GM21447 (cell line): ENCODE measurements at regions not wholly inside any gene's neighbourhood (a gene's known extent, or its start where the extent isn't known, plus 50 kb on each side); places are given as distances from the start of the nearest gene placed in this dataset.

Experiments
- ATAC-seq: cut with Tn5 transposase; IDR thresholded peaks from one replicate; pipeline ENCODE4 v1.9.1; 2021; ENCODE audit not compliant: unreplicated experiment

DNA sequence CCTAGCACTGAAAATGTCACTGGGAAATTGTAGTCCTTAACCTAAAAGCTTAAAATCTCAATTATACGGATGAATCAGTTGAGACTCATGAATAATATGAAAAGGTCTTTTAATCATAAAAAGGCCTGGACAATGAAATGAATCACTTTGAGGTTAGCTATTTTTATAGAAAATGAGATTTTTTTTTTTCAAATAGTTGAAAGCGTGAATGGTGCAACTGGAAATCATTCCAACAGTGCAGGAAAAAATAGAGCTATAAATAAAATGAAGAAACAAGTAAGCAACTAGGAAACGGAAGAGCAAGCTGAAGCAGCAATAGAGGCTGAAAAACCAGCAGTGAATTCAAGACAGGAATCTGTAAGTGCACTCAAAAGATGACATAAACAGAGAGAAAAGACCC lies 142.9 kb downstream of the BACH1 start:
- no peak for ATAC-seq

DNA sequence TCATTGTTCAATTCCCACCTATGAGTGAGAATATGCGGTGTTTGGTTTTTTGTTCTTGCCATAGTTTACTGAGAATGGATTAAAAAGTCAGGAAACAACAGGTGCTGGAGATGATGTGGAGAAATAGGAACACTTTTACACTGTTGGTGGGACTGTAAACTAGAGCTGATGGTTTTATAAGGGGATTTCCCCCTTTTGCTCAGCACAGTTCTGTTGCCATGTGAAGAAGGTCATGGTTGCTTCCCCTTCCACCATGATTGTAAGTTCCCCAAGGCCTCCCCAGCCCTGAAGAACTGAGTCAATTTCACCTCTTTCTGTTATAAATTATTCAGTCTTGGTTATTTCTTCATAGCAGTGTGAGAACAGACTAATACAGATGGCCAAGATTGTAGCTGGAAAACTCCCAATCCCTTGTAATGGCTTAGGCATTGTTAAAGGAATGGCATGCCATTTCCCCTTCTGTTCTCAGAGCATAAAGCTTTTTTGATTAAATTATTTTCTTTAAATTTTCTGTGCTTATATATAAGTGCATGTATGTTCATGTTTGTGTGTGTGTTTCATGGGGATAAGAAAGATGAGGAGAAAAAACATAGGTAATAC lies 144.8 kb downstream of the BACH1 start:
- no peak for ATAC-seq

DNA sequence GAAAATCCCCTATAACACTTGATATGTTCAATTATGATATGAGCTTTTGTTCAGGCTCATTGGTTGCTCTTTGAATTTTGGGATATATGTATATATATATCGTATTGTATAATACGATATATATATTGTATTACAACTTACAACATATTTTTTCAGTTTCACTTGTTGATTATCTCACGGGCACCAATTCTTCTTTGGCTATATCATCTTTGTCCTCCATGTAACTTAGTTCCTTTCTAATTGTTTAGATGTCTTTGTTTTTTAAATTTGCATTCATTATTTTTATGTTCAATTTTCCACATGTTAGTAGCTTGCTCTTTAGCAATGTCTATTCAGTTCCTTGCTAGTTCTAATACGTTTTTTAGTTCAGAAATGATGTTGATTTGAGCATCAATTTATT lies 150.0 kb downstream of the BACH1 start:
- no peak for ATAC-seq

DNA sequence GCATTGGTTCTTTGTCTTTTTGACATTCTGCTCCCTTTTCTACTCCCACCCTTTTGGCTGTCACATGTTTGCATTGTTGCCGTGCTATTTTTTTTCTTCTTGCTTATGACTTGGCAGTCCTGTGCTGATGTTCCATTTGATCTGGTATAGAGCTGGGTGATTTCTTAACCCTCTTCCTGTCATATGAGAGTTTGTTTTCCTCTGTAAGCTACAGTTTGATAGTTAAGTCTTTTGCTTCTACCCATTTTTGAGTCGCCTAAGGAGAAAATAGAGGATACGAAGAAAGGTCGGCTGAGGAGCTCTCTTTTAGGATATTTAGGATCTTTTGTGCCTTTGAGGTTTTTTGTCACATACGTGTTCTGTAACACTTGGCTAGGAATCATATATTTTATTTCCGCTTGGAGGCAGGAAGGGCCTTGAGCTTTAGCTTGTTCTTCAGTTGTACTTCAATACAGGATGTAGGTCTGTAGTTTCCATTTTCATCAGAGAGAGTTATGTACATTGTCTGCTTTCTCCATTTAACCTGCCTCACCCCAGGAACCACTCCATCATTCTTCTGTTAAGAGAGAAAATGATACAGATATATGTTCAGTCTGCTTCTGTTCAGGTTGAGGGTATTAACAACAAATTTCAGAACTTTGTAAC lies 150.7 kb downstream of the BACH1 start:
- no peak for ATAC-seq

DNA sequence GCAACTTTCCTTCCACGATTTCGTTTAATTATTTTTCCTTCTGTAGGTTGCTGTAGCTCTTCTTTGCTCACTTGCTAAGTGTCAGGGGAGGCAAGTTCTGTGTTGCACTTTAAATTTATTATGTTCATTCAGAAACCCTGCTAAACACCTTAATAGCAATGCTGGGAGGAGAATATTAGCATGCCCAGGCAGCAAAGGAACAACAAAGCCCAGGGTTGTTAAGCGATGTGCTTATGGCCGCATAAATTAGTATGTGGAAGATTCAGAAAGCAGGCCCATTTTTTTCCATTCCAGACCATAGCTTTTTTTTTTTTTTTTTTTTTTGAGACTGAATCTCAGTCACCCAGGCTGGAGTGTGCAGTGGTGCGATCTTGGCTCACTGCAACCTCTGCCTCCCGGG lies 151.3 kb downstream of the BACH1 start:
- no peak for ATAC-seq

DNA sequence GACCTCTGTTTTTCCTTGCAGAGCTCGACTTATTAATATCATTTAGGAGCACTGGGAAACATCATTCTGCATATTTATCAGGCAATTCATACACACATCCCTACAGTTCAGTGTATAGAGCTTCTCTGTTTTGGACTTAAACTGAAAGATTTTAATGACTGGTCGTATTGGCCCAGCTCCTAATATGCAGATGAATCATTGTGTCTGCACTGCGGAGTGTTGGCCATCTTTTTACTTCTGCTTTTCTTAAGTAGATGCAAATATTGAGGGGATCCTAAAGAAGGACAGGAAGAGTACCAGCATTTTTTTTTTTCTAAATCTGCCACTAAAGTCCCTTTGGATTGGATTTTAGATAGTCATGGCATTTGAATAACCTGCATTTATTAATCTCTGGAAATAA lies 154.8 kb downstream of the BACH1 start:
- no peak for ATAC-seq

DNA sequence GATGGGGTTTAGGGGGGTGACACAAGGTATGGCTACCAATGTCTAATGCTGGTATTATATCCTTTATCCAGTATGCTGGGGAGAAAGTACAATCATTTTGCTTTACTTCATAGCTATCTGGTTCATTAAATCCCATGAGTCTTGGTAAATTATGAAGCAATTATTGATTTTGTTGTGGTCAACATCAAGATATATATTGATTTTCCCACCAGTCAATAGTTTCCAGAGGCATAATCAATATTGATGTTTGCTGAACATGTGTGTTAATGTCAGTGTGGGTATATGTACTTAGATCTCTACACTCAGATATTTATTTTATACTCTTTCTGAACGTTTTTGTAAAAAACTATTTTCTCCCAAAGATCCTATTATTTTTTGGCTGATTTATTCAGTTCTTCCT lies 155.5 kb downstream of the BACH1 start:
- ATAC-seq: no peak

DNA sequence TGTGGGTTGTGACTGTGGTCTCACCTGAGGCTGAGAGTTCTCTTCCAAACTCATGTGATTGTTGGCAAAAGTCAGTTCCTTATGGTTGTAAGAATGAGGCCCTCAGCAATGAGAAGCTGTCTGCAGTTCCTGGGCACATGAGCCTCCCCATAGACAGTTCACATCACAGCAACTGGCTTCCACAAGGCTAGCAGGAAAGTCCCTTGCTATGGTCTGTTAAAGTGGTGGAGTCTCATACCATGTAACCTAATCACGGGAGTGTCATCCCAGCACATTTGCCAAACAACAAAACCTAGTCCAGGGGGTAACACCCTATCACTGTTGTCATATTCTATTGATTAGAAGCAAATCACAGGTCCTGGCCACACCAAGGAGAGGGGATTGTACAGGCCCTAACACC lies 163.8 kb downstream of the BACH1 start:
- ATAC-seq: no peak

DNA sequence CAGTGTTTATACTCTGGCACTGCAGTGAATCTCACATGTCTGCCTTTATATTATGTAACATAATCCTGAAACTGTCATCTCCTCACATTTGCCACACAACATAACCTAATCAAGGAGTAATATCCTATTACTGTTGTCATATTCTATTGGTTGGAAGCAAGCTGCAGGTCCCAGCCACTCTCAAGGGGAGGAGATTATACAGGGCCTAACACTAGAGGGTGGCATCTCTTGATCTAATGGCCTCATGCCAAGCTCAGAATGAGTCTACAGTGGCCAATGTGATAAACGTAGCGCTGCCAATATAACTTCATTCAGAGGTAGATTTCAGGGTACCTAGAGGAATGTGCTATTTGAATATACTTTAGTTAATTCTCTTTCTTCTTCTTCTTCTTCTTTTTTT lies 166.8 kb downstream of the BACH1 start:
- ATAC-seq: no peak

DNA sequence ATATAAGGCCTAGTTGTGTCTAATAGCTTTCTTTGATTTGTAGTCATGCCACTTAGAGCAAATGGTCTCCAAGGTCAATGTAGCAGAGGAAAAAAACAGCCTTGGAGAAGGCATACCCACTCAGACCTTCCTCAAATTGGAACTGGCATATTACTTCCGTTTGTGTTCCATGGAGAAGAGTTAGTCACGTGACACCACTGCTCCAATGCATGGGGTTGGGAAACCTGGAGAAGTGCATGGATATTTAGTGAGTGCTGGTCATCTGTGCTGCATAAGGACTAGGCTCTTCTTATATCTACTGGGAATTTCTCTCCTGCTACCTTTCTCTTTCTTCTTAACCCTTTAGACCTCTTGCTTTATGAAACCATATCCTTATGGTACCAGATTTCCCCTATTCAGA lies 167.8 kb downstream of the BACH1 start:
- ATAC-seq: no peak

DNA sequence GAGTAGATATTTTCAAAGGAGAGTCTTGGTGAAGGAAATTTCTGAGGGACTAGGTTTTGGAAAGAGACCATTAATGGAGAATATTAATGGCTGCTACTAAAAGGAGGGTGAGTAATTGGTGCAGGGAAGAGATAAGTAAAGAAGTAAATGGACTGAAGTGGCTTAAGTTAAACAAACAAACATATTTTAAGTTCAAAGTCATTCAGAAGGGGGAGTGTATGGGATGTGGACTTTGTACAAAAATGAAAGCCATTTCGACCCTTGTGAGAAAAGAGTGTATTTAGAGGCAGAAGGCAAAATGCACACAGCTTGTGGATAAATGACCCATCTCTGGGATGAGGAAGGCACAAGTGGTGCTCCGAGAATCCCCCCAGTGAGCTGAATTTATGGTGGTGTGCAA lies 171.7 kb downstream of the BACH1 start:
- no peak for ATAC-seq

DNA sequence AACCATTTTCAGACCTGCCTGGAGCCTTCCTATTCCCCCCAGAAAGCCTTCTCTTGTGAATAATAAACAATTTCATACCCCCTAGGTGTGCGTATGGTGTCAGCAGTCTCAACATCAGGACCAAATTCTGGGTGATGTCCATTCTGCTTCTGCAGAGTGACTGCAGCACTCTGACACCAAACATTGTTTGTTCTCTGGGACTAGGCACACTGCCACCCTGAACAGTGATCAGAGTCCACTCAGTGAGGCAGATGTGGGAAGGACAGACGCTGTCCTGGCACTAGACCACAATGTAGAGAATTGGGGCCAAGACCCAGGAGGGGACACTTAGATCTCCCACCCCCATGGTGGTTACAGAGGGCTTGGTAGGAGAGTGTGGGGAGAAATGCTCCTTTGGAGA lies 175.1 kb downstream of the BACH1 start:
- ATAC-seq: no peak

DNA sequence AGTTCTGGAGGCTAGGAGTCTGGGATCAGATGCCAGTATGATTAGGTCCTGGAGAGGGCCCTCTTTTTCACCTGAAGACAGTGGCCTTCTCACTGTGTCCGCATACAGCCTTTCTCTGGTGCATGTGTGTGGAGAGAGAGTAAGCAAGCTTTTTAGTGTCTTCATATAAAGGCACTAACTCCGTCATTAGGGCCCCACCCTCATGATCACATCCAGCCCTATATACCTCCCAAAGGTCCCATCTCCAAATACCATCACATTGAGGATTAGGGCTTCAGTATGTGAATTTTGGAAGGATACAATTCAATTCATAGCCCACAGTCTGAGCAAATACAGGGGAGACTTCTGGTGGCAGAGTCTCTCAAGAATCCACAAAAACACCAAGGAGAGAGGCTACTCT lies 176.6 kb downstream of the BACH1 start:
- no peak for ATAC-seq

DNA sequence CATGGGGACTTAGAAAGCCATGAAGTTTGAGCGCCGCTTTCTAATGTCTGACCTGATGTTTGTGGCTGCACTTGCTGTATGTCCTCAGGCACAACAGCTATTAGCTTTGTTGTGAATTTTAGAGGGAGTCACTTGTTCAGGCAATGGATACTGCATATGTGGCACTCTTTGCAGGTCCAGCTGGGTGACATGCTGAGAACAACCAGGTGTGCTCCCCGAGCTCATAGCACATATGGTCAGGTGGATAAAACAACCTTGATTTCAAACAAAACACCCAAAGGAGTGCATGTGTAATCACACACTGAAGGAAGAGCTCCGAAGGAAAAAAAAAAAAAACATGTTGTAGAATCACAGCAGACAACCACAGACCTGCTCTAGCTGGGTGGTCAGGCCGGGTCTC lies 178.6 kb downstream of the BACH1 start:
- ATAC-seq: no peak

DNA sequence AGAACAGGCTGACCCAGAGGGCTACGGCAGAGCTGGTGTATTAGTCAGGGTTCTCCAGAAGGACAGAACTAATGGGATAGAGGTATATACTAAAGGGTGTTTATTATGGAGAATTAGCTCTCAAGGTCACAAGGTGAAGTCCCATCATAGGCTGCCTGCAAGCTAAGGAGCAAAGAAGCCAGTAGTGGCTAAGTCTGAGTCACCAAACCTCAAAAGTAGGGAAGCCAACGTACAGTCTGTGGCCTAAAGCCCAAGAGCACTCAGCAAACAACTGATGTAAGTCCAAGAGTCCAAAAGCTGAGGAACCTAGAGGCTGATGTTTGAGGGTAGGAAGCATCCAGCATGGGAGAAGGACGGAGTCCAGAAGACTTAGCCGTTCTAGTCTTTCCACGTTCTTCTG lies 179.2 kb downstream of the BACH1 start:
- ATAC-seq: no peak

DNA sequence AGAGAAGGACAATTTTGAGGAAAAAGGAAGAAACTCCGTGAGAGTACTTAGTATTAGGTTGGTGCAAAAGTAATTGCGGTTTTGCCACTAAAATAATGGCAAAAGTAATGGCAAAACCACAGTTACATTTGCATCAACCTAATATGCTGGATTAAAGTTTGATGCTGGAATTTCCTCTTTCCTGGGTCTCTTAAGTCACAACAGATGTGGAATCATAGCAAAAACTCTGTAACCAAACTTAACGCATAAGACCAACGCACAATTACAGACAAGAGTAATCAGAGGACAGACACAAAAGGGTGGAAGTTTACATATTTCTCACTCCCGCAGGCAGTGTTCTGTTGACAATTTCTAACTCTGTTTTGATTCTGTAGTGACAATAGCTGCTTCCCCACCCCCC lies 182.4 kb downstream of the BACH1 start:
- ATAC-seq: no peak

DNA sequence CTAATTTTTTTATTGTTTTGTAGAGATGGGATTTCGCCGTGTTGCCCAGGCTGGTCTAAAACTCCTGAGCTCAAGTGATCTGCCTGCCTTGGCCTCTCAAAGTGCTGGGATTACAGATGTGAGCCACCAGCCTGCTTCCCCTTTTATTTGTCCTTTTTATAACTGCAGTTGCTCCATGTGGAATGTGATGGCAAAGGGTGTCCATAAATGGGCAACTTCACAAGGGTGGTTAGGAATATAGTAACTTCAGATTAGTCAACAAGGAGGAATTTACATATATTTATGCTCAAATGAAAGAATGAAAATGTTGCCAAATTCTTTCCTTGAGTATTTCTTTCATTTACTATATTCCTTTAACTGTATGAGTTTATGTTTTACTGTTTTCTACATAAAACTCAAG lies 182.9 kb downstream of the BACH1 start:
- no peak for ATAC-seq

DNA sequence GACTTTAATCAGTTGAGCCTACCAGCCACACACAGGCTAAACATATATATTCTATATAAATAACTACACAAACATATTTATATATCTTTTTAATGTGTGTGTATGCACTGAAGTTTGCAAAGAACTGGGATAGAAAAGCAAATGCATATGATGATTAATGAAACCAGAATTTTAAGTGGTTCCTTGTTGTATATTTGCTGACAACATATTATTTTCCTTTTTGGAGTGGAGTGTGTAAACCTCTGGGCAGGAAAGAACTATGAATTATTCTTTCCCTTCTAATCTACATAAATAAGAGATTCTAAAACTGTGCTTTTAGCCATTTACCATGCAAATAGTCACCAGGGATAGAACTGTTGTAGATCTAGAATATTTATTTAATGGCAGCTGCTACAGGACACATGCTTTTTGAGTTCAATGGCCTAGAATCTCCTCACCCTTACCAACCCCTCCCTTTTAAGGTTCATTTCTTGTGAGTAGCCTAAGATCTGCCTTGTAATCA lies 187.6 kb downstream of the BACH1 start:
- no peak for ATAC-seq
